Effector memory CD8-positive, alpha-beta T cell (primary cell): ENCODE measurements at regions not wholly inside any gene's neighbourhood (a gene's known extent, or its start where the extent isn't known, plus 50 kb on each side); places are given as distances from the start of the nearest gene placed in this dataset.
A peak's percentile ranks its signal among the peaks of the same experiment; 100 is the strongest.

Experiments used
- ATAC-seq: fragments of 150-1000 bp; cut with Tn5 transposase; replicated peaks from 2 replicates; pipeline ENCODE4 v1.10.0; 2021; ENCODE audit warnings: mild to moderate bottlenecking, moderate library complexity
- DNase-seq, 3 experiments: peaks; one replicate each; pipeline ENCODE4 v3.0.0; 2021
- H3K27ac Mint-ChIP-seq, 2 donors: one replicate each; pipeline ENCODE4 v1.8.0; 2022; ENCODE audit warnings: mild to moderate bottlenecking in 2 of 2, mixed read lengths in 2 of 2, moderate library complexity in 2 of 2
- H3K27me3 Mint-ChIP-seq, 2 donors: one replicate each; pipeline ENCODE4 v1.8.0; 2022; ENCODE audit warnings: mixed read lengths in 2 of 2
- H3K36me3 Mint-ChIP-seq: one replicate; pipeline ENCODE4 v1.8.0; 2022; ENCODE audit warnings: mild to moderate bottlenecking, moderate library complexity, mixed read lengths; ENCODE audit not compliant: insufficient read depth
- H3K4me1 Mint-ChIP-seq, 2 donors: one replicate each; pipeline ENCODE4 v1.8.0; 2022; ENCODE audit warnings: low read depth in 2 of 2, mixed read lengths in 2 of 2
- H3K4me3 Mint-ChIP-seq, 2 donors: one replicate each; pipeline ENCODE4 v1.8.0; 2022; ENCODE audit warnings: mild to moderate bottlenecking in 2 of 2, mixed read lengths in 2 of 2, moderate library complexity in 2 of 2
- H3K9me3 Mint-ChIP-seq, 2 donors: one replicate each; pipeline ENCODE4 v1.8.0; 2022; ENCODE audit warnings: mixed read lengths in 2 of 2

- ATAC-seq: no peak
- no peak overlapping the region for H3K4me3 Mint-ChIP-seq
- H3K27ac Mint-ChIP-seq: no peak overlapping the region
- DNase-seq: no peak
- no peaks in the 10 kb centered on the region for H3K36me3 Mint-ChIP-seq
- H3K4me1 Mint-ChIP-seq: no peaks in the 10 kb centered on the region
- H3K27me3 Mint-ChIP-seq: peaks cover 0 to 8% of the 10 kb centered on the region in 2 donors
- no peaks in the 10 kb centered on the region for H3K9me3 Mint-ChIP-seq
These were observed 435.2 kb upstream of the RASGEF1B start for GRCh38 chr4:81906905-81907304.

DNA sequence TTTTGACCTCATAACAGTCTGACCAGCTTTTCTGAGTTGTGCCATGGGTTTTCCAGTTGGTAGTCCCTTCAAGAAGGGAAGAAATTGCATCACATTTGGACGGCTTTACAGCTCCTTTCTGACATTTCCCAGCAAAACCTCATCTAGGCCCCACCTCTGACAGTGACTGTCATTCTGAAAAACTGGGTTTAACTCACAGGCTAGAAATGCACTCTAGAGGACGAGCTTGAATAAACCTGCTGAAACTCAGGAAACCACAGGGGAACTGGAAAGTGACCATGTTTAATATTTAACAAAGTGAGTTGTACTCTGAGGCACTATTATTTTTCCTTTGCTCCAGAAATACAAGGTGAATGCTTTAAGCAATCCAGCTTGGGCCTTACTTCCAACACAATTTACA, 434.3 kb upstream of the RASGEF1B start:
- Mint-ChIP-seq H3K4me1 (no peaks in the 10 kb centered on the region), H3K27me3 (peaks cover 0 to 10% of the 10 kb centered on the region in 2 donors), H3K4me3 (no peak overlapping the region), H3K27ac (no peak overlapping the region), H3K36me3 (no peaks in the 10 kb centered on the region), H3K9me3 (no peaks in the 10 kb centered on the region)
- ATAC-seq (no peak), DNase-seq (no peak)

DNA sequence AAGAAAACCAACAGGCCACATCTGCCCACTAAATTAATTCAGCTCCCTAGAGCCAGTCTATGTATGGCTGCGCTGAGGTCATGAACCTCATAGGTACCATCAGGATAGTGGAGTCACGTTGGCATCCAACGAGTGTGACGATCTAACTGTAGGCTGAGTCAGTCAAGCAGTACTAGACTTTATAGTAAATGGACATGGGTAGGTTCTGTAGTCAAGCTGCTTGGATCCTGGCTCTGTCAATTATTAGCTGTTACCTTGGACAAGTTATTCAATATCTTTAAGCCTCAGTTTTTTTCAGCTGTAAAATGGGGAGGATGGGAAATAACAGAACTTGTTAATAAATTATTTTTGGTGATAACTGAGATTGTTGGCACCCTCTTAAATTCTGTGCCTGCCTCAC, 432.4 kb upstream of the RASGEF1B start:
- Mint-ChIP-seq H3K4me1 (no peaks in the 10 kb centered on the region), H3K36me3 (no peaks in the 10 kb centered on the region), H3K27me3 (peaks cover 0 to 17% of the 10 kb centered on the region in 2 donors), H3K27ac (no peak overlapping the region), H3K4me3 (no peak overlapping the region), H3K9me3 (no peaks in the 10 kb centered on the region)
- ATAC-seq: no peak
- DNase-seq: no peak

- ATAC-seq (no peak), DNase-seq (no peak)
- Mint-ChIP-seq H3K9me3 (no peaks in the 10 kb centered on the region), H3K4me1 (no peaks in the 10 kb centered on the region), H3K36me3 (no peaks in the 10 kb centered on the region), H3K4me3 (no peak overlapping the region), H3K27ac (no peak overlapping the region), H3K27me3 (peaks cover under 1 to 17% of the 10 kb centered on the region in 2 donors)
These were observed 431.5 kb upstream of the RASGEF1B start for GRCh38 chr4:81903212-81903611.

- Mint-ChIP-seq H3K4me1 (no peaks in the 10 kb centered on the region), H3K27me3 (peaks cover 6 to 13% of the 10 kb centered on the region in 2 donors), H3K27ac (no peak overlapping the region), H3K9me3 (no peaks in the 10 kb centered on the region), H3K36me3 (no peaks in the 10 kb centered on the region), H3K4me3 (no peak overlapping the region)
- no peak for DNase-seq
- ATAC-seq: no peak
These were observed 427.3 kb upstream of the RASGEF1B start for GRCh38 chr4:81898862-81899504.

DNA sequence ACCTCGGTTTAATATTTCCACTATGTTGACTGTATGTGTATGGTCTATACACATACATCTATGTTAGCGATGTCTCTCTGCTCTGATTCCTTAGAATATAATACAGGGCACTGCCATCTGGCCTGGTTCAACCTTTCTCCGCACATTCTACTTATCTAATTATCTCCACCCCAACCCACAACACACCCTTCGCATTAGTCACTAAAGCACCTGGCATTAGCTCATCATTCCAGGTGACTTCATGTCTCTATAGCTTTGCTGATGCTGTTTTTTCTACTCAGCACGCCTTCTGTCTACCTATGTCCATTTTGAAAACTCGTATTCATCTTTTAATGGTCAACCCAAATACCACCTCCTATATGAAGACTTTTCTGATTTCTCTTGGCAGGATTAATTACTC, 425.2 kb upstream of the RASGEF1B start:
- no peaks in the 10 kb centered on the region for H3K9me3 Mint-ChIP-seq
- DNase-seq (no peak), ATAC-seq (no peak)
- no peaks in the 10 kb centered on the region for H3K4me1 Mint-ChIP-seq
- no peak overlapping the region for H3K4me3 Mint-ChIP-seq
- H3K36me3 Mint-ChIP-seq: no peaks in the 10 kb centered on the region
- no peak overlapping the region for H3K27ac Mint-ChIP-seq
- peaks cover 13 to 20% of the 10 kb centered on the region in 2 donors for H3K27me3 Mint-ChIP-seq

DNA sequence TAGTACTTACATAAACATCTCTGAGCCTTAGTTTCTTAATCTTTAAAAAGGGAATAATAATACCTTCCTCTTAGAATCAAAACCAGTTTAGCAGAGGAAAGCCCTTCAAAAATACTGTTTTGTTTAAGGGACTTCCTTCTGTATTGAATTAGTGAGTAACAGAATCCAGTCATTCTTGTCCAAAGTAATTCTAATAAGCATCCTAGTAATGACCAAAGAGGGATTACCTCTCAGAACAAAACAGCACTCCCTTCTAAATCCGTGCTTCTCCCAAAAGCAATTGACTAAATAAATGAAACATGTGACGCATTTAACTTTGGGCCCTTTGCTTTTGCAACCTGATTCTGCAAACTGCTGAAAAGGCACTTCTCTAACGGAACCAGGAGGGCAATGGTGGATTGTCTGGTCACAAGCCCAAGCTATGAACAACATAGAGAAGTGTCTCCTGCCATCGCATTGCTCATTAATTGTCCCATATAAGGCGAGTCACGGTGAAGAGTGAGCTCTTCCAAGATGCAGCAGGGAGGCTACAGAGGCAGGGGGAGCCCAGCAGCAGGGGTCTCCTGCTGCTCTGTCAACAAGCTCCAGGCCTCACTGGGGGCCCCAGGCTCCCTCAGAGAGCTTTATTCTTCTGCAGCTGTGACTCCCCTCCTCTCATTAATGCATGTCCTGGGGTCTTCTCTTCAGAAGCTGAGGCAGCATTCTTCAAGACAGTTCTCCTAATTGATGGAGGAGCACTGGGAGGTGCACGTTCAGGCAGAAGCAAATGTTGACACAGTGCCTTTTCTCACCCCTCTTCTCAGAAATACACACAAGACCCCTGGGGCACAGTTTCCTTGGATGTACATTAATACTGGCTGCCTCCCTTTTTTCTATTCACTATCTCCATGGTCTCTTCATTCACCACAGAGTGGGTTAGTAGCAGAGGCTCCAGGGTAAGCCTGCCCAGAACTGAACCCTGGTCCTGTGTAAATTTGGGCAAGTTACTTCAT, 419.6 kb upstream of the RASGEF1B start:
- Mint-ChIP-seq H3K4me3 (no peak overlapping the region), H3K9me3 (no peaks in the 10 kb centered on the region), H3K27me3 (peaks cover 25 to 31% of the 10 kb centered on the region in 2 donors), H3K4me1 (no peaks in the 10 kb centered on the region), H3K36me3 (no peaks in the 10 kb centered on the region), H3K27ac (no peak overlapping the region)
- DNase-seq (no peak), ATAC-seq (no peak)

DNA sequence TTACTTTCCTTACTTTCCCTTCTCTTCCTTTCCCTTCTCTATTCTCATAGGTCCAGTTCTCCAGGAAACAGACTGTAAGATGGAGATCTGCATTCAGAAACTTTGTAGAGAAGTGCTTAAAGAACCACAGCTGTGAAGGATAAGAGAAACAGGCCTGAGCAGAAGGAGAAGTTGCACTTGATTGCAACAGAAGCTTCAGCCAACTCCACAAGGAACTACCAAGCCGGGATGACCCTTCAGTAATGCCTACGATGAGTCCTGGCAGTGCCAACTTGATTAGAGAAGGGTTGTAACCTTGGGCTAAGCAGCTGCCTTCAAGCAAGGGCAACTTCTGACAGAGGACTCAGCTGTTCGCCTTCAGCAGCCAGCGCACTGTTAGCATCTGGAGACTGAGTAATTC, 413.3 kb upstream of the RASGEF1B start:
- Mint-ChIP-seq H3K36me3 (no peaks in the 10 kb centered on the region), H3K4me3 (no peak overlapping the region), H3K9me3 (no peaks in the 10 kb centered on the region), H3K27ac (no peak overlapping the region), H3K4me1 (peaks cover 9 to 11% of the 10 kb centered on the region in 2 donors), H3K27me3 (peaks cover 15 to 33% of the 10 kb centered on the region in 2 donors)
- DNase-seq: no peak
- ATAC-seq: no peak

- no peak for ATAC-seq
- H3K9me3 Mint-ChIP-seq: no peaks in the 10 kb centered on the region
- no peak overlapping the region for H3K4me3 Mint-ChIP-seq
- no peak overlapping the region for H3K27ac Mint-ChIP-seq
- H3K4me1 Mint-ChIP-seq: peaks cover 9 to 11% of the 10 kb centered on the region in 2 donors
- H3K27me3 Mint-ChIP-seq: peaks cover 6 to 22% of the 10 kb centered on the region in 2 donors
- no peak for DNase-seq
- no peaks in the 10 kb centered on the region for H3K36me3 Mint-ChIP-seq
These were observed 412.1 kb upstream of the RASGEF1B start for GRCh38 chr4:81883530-81884450.

DNA sequence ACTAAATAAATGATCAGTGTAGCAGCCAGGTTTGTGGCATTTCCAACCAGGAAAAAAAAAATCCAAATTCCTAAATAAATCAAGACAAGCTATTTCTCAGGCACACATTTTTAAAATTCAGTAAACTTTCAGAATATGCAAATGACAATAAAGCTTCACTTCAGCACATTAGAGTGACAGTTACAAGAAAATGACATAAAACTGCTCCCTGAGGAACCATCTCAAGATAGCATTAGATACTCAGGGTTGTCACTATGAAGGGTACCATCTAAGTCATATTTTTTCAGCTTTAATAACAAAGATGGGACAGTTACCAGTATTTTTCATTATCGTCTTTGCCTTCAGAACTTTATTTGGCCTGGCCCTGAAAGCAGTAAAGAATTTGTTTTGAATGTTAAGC, 411.3 kb upstream of the RASGEF1B start:
- H3K27me3 Mint-ChIP-seq: peaks cover 6 to 28% of the 10 kb centered on the region in 2 donors
- no peak overlapping the region for H3K27ac Mint-ChIP-seq
- H3K4me1 Mint-ChIP-seq: peaks cover 9 to 11% of the 10 kb centered on the region in 2 donors
- DNase-seq (no peak), ATAC-seq (no peak)
- H3K4me3 Mint-ChIP-seq: no peak overlapping the region
- no peaks in the 10 kb centered on the region for H3K9me3 Mint-ChIP-seq
- H3K36me3 Mint-ChIP-seq: no peaks in the 10 kb centered on the region

DNA sequence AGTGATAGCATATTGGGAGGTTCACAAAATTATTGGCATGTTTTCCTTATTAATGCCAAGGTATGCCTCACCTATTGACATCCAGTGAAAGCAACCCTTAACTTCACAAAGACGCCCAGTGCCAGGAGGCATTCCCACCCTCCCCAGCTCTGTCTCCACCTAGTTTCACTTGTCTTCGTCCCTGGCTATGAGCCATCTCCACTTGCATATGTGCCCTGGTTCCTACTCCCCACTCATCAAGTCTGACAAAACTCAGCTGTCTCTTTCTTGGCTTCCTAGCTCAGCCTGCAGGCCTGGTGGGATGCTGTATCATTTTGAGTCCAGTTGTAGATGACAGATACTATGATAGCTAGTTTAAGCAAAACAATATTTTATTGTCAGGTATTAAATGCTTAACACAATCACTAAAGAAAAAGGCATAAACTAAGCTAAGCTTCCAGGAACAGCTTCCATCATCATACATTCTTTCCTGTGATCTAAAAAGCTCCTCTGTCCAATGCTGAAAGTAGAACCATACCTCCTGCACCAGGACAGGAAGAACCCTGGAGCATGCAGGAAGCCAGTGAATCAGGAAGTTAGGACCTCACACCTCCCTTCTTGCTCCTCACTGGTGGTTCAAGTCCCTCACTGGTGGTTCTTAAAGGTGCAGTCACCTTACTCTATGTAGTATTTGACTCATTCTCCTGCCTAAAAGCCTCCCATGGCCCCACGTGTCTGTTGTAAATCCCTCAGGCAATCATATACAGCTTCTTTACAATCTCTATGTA, 410.3 kb upstream of the RASGEF1B start:
- Mint-ChIP-seq H3K27me3 (peaks cover 6 to 30% of the 10 kb centered on the region in 2 donors), H3K27ac (no peak overlapping the region), H3K4me1 (peaks cover 9 to 11% of the 10 kb centered on the region in 2 donors), H3K9me3 (no peaks in the 10 kb centered on the region), H3K36me3 (no peaks in the 10 kb centered on the region), H3K4me3 (no peak overlapping the region)
- no peak for DNase-seq
- ATAC-seq: peak; percentile 33

DNA sequence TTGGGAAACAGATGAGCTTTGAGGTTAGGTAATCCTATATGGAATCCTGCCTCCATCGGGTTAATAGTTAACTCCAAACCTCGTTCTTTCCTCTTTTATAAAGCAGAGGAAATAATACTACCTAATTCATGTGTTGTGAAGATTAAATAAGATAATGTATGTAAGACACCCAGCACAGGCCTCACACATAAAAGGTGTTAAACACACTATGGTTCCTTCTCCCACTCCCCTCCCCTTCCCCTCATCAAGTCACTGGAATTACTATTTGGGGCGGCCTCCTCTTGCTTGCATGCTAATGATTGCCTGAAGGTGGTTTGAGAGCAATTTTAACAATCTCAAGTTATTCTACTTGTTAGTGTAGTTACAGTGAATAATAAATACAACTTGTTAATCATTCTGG, 404.4 kb upstream of the RASGEF1B start:
- Mint-ChIP-seq H3K9me3 (no peaks in the 10 kb centered on the region), H3K27me3 (peaks cover 0 to 10% of the 10 kb centered on the region in 2 donors), H3K36me3 (no peaks in the 10 kb centered on the region), H3K4me3 (no peak overlapping the region), H3K4me1 (no peaks in the 10 kb centered on the region), H3K27ac (no peak overlapping the region)
- ATAC-seq (no peak), DNase-seq (no peak)
